ENCODE measurements at regions not wholly inside any gene's neighbourhood (a gene's known extent, or its start where the extent isn't known, plus 50 kb on each side); places are given as distances from the start of the nearest gene placed in this dataset.

DNA sequence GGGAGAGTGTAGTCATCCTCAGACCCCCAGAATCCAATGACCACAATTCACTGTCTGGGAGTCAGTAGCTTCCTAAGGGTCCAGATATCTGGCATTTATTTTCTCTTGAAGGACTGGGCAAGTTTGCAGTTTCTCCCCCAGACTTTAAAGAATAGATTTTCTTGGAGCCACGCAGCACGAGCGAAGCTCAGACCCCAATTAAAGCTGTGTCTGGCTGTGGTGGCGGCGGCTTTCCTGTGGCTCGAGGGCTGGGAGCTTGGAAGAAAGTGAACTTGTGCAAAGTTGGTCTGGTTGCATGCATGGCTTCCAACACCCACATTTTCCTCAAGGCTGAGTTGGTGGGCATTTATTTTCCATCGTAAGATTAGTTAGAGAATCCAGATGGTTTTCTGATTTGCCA, 105.0 kb downstream of the ACKR3 start:
- DNase-seq, result no peak

DNA sequence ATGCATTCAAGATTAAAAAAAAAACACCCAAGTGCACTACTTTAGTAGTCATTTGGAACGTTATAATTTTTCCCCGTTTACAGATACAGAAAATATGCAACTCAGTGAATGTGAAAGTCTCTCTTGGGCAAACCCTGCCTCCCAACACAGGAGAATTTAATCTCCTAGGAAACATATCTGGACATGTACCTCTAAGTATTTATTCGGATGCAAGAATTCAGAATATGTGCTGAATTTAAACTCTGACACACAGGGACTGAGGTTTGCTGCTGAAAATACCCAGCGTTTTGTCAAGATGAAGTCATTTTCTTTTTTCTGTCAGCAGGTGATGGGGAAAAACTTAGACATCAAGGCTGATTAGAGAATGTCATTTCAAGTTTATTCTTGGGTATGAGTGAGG, 105.4 kb downstream of the ACKR3 start:
- DNase-seq, result no peak

DNA sequence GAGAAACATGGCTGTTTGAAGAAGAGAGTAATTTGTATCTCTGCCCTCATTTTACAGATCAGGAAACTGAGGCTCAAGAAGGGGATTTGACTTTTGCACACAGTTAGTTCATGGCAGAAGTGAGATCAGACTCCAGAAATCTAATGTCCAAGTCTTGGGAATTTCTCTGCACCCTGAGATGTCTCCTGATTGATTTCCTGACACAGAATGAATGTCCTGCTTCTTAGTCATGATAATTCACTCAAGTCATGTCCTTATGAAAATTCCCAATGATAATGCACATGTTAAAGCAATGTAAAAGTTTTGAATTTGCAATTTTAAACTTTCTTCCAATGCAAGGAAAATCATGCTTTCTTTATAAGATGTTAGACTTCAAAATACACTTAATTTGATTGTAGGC, 105.9 kb downstream of the ACKR3 start:
- no peak for DNase-seq

- DNase-seq, result no peak
Measured at GRCh38 chr2:236676136-236676873, 106.7 kb downstream of the ACKR3 start.

DNA sequence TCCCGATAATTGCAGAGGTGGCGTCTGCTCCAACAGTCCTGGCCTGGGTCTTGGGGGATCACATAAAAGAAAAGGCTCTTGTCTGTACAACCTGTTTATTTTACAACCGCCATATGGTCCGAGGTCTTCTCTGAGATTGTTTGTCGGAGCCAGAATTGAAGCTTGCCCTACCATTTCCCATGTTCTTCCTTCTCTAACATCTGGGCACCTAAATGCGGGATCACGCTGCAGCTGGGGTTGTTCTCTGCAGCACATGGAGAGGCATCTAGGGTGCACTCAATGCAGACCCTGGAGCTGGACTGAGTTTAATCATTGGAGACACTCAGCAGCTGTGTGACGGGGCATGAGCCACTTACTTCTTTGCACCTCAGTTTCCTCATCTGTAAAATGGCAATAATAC, 107.7 kb downstream of the ACKR3 start:
- DNase-seq, result no peak

DNA sequence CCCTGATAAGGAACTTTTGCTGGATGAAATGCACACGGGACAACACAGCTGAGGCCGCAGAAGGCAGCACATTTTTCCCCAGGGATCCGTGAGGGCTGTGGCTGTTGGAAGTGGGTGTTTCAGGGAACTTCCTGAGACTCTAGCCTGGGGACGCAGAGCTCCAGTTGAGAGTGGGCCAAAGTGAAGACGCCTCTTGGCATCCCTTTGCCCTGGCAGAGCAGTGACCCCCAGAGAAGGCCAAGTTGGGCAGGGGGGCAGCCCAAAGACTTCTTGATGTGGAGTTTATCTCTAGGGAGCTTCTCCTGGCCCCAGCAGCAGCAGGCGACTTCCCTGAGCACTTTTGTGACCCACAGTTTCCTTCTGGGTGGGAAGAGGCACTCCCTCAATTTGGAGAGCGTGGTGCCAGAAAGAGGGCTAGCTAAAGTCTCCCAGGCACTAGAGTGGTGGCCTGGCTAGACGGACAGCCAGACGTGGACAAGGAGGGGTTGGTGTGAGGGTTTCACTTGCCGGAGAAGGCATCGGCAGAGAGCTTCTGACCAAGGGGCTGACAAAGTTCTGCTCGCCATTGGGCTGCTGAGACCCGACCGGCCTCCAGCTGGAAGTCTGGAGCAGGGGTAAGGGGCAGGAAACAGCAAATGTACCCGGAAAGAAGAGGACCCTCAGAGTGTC, 108.8 kb downstream of the ACKR3 start:
- no peak for DNase-seq

DNA sequence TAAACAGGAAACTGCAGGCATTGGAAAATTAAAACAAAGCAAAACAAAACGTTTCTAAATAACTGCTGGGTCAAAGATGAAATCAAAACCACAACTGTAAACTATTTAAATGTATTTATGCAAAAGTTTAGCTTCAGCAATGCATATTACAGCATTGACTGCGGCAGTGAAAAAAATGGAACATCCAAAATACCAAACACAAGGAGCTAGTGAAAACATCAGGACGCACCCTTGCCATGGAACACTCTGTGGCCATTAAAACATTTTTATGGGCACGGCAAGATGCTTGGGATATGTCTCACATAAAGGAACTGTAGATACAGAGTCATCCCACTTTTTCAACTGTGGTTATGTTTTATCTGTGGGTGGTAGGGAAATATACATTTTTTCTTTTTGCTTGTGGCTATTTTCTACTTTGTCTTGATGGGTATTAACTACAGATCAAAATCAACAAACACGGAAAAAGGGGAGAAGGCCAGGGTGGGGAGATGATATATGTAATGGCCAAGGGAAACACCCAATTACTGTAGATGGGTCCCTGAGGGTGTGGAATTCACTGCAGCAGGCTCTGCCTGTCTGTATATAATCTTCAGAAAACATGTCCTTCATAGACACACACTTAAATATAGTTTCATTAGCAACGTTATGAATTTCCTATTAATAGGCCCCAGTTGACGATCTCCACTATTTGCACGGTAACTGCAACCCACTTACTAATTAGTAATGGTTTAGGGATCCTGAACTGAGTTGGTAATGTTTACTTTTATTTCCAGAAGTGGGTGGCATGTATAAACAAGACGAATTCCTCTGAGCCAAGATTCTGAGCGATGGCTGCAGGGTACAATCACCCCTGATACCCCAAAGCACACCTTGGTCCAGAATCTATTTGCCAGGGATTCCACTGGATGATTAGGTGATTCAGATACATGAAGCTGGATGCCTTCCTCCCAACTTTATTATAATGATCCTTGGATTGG, 110.5 kb downstream of the ACKR3 start:
- DNase-seq, result no peak

- no peak for DNase-seq
Measured at GRCh38 chr2:236682651-236683422, 113.2 kb downstream of the ACKR3 start.

- no peak for DNase-seq
Measured at GRCh38 chr2:236684504-236685256, 115.1 kb downstream of the ACKR3 start.

GRCh38 chr2:236685361-236685760, 115.7 kb downstream of the ACKR3 start:
- DNase-seq, result no peak

GRCh38 chr2:236685979-236686520, 116.4 kb downstream of the ACKR3 start:
- DNase-seq, result no peak

GRCh38 chr2:236686561-236686960, 116.9 kb downstream of the ACKR3 start:
- DNase-seq, result no peak

DNA sequence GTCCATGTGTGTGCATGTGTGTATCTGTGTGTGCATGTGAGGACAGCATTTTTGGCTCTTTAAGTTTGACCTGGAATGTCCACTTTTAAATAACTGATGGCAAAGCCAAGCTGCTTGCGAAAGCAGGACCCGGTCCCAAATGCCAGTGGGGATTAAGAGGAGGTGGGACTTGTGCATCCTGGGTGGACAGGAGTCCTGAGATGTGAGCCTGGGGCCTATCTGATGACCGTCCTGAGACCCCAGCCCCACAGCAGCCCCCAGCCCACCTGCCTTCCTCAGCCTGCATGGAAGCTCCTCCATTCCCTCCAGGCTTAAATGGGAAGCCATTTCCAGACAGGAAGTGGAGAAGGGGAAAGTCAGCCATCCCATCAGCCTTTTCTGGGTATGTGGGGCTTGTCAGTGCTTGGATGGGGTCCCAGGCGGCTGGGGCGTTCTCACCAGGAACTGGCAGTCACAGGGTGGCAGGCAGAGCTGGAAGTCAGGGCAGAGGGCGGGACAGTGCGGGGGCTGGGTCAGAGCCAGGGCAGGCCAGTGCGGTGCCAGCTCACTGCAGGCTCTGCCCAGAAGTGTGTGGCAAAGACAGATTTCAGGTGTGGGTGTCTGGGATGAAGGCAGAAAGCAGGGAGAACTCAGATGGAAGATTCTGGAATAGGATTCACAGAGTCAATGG, 117.8 kb downstream of the ACKR3 start:
- no peak for DNase-seq

DNA sequence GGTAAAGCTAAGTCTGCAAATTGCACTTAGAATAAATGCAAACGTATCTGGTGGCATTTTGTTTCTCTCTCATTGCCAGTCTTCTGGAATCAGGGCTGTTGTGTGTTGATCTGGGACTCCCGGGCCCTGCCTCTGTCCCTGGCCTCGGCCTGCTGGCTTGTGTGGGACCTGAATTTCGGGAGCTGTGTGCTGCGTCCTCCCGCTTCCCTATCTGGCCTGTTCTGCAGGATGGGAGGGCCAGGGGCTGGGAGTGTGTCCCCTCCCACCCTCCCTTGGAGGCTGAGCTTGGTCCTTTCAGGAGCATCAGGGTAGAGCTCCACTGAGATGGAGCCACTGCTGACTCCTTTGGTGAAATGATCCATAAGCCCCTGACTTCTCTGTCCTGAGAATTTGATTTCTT, 118.5 kb downstream of the ACKR3 start:
- no peak for DNase-seq

DNA sequence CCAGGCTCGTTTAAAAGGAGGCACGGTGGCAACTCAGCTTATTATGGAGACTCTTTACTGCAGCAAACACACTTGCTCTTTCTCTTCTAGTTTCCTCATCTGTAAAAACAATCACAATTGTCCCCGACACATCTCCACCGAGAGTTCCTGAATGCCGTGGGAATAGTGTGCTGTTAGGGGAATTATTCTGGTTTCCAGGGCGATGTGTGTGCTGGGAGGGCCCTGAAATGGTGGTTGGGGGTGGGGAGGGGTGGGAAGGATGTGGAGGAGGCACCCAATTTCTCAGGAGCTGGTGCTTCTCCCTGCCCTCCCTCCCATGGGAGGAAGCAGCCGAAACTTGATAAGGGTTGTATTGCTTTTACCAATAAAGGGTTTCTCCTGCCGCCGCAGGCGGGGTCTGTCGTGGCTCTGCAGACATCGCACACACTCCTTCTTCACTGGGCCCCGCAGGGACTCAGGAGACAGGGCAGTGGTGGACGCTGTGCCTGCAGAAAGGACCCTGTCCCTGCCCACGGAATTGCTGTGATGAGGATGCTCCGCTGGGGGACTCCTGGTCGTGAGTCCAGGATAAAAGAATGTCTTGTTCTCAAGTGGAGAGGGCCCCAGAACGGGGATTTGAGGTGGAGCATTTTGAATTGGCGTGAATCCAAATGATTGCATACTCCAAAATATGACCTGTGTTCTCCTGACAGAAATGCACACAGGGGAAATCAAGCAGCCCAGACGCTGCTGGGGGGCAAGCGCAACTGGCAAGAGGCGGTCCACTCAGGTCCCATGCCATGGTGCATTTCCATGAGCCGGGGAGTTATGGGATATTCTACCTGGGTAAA, 119.2 kb downstream of the ACKR3 start:
- no peak for DNase-seq

DNA sequence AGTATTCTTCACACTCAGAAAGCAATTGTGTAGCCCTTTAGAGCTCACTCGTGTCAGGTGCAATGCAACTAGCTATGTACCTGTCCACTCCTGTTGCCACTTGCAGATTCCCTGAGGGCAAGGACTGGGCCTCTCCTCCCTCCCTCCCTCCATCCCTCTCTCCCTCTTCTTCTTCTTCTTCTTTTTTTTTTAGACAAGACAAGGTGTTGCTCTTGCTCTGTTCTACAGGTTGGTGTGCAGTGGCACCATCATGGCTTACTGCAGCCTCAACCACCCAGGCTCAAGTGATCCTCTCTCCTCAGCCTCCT, 119.7 kb downstream of the ACKR3 start:
- no peak for DNase-seq

GRCh38 chr2:236689981-236690380, 120.4 kb downstream of the ACKR3 start:
- DNase-seq, result no peak

DNA sequence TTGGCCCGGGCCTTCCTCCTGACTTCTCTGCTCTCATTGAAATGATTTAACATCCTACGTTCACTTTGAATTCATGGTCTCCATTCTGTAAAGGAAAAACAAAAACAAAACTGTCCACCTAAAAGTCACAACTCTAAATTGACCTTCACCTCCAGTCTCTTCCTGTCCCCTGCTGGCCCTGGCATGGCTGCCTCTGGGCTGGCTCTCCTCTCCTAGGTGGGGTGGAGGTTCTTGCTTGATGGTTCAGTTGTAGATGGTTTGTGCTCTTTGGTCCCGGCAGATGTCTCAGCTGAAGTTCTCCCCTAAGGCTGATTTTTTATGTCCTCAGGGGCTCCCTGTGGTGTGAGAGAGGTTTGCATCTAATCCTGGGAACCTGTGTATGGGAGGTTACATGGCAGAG, 121.1 kb downstream of the ACKR3 start:
- DNase-seq, result no peak

GRCh38 chr2:236691799-236692167, 122.2 kb downstream of the ACKR3 start:
- no peak for DNase-seq

GRCh38 chr2:236692937-236693336, 123.3 kb downstream of the ACKR3 start:
- DNase-seq, result no peak
